Transverse colon (tissue), 1 donor: ENCODE measurements at regions not wholly inside any gene's neighbourhood (a gene's known extent, or its start where the extent isn't known, plus 50 kb on each side); places are given as distances from the start of the nearest gene placed in this dataset.

Experiments used
- EP300 ChIP-seq: sonication (generic); formaldehyde crosslinking; IDR thresholded peaks from one replicate; pipeline ENCODE4 v1.6.1; 2017; ENCODE audit warnings: antibody characterized with exemption, low read depth
- POLR2A ChIP-seq: fragments of 450-650 bp; IDR thresholded peaks from one replicate; pipeline ENCODE4 v1.6.1; 2016; ENCODE audit warnings: antibody characterized with exemption, mild to moderate bottlenecking, moderate library complexity

- TF ChIP-seq EP300, result no peak
- no peak for TF ChIP-seq POLR2A
These were observed 468.4 kb upstream of the C1orf87 start for GRCh38 chr1:60541831-60542532.
